ENCODE measurements at regions not wholly inside any gene's neighbourhood (a gene's known extent, or its start where the extent isn't known, plus 50 kb on each side); places are given as distances from the start of the nearest gene placed in this dataset.

DNA sequence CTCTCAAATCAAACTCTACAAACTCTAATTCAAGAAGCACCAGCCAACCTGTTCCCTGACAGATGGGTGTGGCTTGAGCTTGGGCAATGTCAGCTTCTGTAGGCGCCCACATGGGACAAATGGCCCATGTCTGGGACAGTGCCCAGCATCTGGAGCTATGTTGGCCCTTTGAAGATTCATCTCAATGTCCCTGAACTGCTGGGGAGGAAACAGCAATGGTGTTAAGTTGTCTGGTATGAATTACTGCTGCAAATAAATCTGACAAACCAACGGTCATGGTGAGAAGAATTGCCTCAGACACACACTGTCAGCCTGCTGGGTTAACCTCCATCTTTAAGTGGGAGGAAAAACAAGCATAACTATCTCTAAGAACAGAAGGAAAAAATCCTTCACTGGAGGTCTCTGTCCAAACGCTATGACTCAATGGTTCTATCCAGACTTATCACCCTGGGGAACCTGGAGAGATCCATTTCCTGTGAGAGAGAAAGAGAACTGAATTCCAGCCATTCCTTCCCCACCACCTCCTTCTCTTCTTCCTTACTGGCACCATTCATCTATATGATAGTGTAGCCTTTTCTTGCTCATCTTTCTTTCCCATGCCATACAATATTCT, 274.9 kb downstream of the CDH26 start:
- TF ChIP-seq, protein P1, sequence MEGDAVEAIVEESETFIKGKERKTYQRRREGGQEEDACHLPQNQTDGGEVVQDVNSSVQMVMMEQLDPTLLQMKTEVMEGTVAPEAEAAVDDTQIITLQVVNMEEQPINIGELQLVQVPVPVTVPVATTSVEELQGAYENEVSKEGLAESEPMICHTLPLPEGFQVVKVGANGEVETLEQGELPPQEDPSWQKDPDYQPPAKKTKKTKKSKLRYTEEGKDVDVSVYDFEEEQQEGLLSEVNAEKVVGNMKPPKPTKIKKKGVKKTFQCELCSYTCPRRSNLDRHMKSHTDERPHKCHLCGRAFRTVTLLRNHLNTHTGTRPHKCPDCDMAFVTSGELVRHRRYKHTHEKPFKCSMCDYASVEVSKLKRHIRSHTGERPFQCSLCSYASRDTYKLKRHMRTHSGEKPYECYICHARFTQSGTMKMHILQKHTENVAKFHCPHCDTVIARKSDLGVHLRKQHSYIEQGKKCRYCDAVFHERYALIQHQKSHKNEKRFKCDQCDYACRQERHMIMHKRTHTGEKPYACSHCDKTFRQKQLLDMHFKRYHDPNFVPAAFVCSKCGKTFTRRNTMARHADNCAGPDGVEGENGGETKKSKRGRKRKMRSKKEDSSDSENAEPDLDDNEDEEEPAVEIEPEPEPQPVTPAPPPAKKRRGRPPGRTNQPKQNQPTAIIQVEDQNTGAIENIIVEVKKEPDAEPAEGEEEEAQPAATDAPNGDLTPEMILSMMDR (IDR thresholded peaks at IDR 0.05), result no peak
- no peak for TF ChIP-seq FOSB (CRISPR knock-in tag; IDR thresholded peaks at IDR 0.05)
- TF ChIP-seq POLR2A (IDR thresholded peaks at IDR 0.05; ENCODE audit: low read length), result no peak
- no peak for TF ChIP-seq TP53 (CRISPR knock-in tag; IDR thresholded peaks at IDR 0.05)
- TF ChIP-seq, protein P2, sequence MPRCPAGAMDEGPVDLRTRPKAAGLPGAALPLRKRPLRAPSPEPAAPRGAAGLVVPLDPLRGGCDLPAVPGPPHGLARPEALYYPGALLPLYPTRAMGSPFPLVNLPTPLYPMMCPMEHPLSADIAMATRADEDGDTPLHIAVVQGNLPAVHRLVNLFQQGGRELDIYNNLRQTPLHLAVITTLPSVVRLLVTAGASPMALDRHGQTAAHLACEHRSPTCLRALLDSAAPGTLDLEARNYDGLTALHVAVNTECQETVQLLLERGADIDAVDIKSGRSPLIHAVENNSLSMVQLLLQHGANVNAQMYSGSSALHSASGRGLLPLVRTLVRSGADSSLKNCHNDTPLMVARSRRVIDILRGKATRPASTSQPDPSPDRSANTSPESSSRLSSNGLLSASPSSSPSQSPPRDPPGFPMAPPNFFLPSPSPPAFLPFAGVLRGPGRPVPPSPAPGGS (IDR thresholded peaks at IDR 0.05), result no peak
- no peak for TF ChIP-seq ZNF302 (CRISPR knock-in tag; IDR thresholded peaks at IDR 0.05)
